ENCODE measurements at regions not wholly inside any gene's neighbourhood (a gene's known extent, or its start where the extent isn't known, plus 50 kb on each side); places are given as distances from the start of the nearest gene placed in this dataset.

GRCh38 chr18:1968801-1969498, 602.4 kb downstream of the METTL4 start:
- H3K27me3 ChIP-seq (ENCODE audit: control insufficient read depth in 2 of 2, insufficient read depth in 1 of 2, low read length in 1 of 2), result no peaks in the 10 kb centered on the region
- H3K36me3 ChIP-seq (ENCODE audit: control insufficient read depth in 2 of 2, insufficient read depth in 2 of 2, low read length in 1 of 2), result no peaks in the 10 kb centered on the region
- 92% methylated on average over 4 of the region's 4 CpGs for WGBS
- DNase-seq (ENCODE audit: low read depth in 6 of 9, low spot score in 9 of 9), result no peak
- H3K4me3 ChIP-seq (ENCODE audit: low read length in 2 of 2), result no peak overlapping the region
- no peaks in the 10 kb centered on the region for H3K9me3 ChIP-seq (ENCODE audit: control insufficient read depth in 2 of 2, insufficient read depth in 1 of 2, low read length in 1 of 2)
- no peak overlapping the region for H3K27ac ChIP-seq (ENCODE audit: low read depth in 1 of 2, low read length in 1 of 2)
- H3K4me1 ChIP-seq (ENCODE audit: control insufficient read depth in 2 of 2, insufficient read depth in 2 of 2, low read length in 2 of 2), result no peaks in the 10 kb centered on the region

GRCh38 chr18:1976484-1976883, 594.8 kb downstream of the METTL4 start:
- whole genome bisulfite sequencing, result 46% methylated on average over 6 of the region's 6 CpGs

GRCh38 chr18:1982056-1982455, 589.2 kb downstream of the METTL4 start:
- DNase-seq (ENCODE audit: low read depth in 6 of 9, low spot score in 9 of 9), result no peak

More at GRCh38 chr18:1976484-1976883, 594.8 kb downstream of the METTL4 start:
- H3K36me3 ChIP-seq (ENCODE audit: control insufficient read depth in 2 of 2, insufficient read depth in 2 of 2, low read length in 1 of 2), result no peaks in the 10 kb centered on the region
- H3K4me3 ChIP-seq (ENCODE audit: low read length in 2 of 2), result no peak overlapping the region
- no peaks in the 10 kb centered on the region for H3K9me3 ChIP-seq (ENCODE audit: control insufficient read depth in 2 of 2, insufficient read depth in 1 of 2, low read length in 1 of 2)
- no peaks in the 10 kb centered on the region for H3K27me3 ChIP-seq (ENCODE audit: control insufficient read depth in 2 of 2, insufficient read depth in 1 of 2, low read length in 1 of 2)
- no peak for DNase-seq (ENCODE audit: low read depth in 6 of 9, low spot score in 9 of 9)
- H3K27ac ChIP-seq (ENCODE audit: low read depth in 1 of 2, low read length in 1 of 2), result no peak overlapping the region
- no peaks in the 10 kb centered on the region for H3K4me1 ChIP-seq (ENCODE audit: control insufficient read depth in 2 of 2, insufficient read depth in 2 of 2, low read length in 2 of 2)

GRCh38 chr18:1983746-1984515, 587.4 kb downstream of the METTL4 start:
- H3K4me1 ChIP-seq (ENCODE audit: control insufficient read depth in 2 of 2, insufficient read depth in 2 of 2, low read length in 2 of 2), result no peaks in the 10 kb centered on the region
- no peak overlapping the region for H3K4me3 ChIP-seq (ENCODE audit: low read length in 2 of 2)
- no peak for DNase-seq (ENCODE audit: low read depth in 6 of 9, low spot score in 9 of 9)
- no peaks in the 10 kb centered on the region for H3K36me3 ChIP-seq (ENCODE audit: control insufficient read depth in 2 of 2, insufficient read depth in 2 of 2, low read length in 1 of 2)
- H3K27ac ChIP-seq (ENCODE audit: low read depth in 1 of 2, low read length in 1 of 2), result no peak overlapping the region
- no peaks in the 10 kb centered on the region for H3K9me3 ChIP-seq (ENCODE audit: control insufficient read depth in 2 of 2, insufficient read depth in 1 of 2, low read length in 1 of 2)
- no peaks in the 10 kb centered on the region for H3K27me3 ChIP-seq (ENCODE audit: control insufficient read depth in 2 of 2, insufficient read depth in 1 of 2, low read length in 1 of 2)
- 77% methylated on average over 3 of the region's 3 CpGs for WGBS

More at GRCh38 chr18:1982056-1982455, 589.2 kb downstream of the METTL4 start:
- Histone ChIP-seq H3K4me3 (ENCODE audit: low read length in 2 of 2) (no peak overlapping the region), H3K9me3 (ENCODE audit: control insufficient read depth in 2 of 2, insufficient read depth in 1 of 2, low read length in 1 of 2) (no peaks in the 10 kb centered on the region), H3K4me1 (ENCODE audit: control insufficient read depth in 2 of 2, insufficient read depth in 2 of 2, low read length in 2 of 2) (no peaks in the 10 kb centered on the region), H3K27me3 (ENCODE audit: control insufficient read depth in 2 of 2, insufficient read depth in 1 of 2, low read length in 1 of 2) (no peaks in the 10 kb centered on the region), H3K36me3 (ENCODE audit: control insufficient read depth in 2 of 2, insufficient read depth in 2 of 2, low read length in 1 of 2) (no peaks in the 10 kb centered on the region), H3K27ac (ENCODE audit: low read depth in 1 of 2, low read length in 1 of 2) (no peak overlapping the region)
- 88% methylated on average over 2 of the region's 2 CpGs for WGBS

GRCh38 chr18:1993866-1994265, 577.4 kb downstream of the METTL4 start:
- no peaks in the 10 kb centered on the region for H3K4me1 ChIP-seq (ENCODE audit: control insufficient read depth in 2 of 2, insufficient read depth in 2 of 2, low read length in 2 of 2)
- H3K4me3 ChIP-seq (ENCODE audit: low read length in 2 of 2), result no peak overlapping the region
- no peaks in the 10 kb centered on the region for H3K27me3 ChIP-seq (ENCODE audit: control insufficient read depth in 2 of 2, insufficient read depth in 1 of 2, low read length in 1 of 2)
- H3K36me3 ChIP-seq (ENCODE audit: control insufficient read depth in 2 of 2, insufficient read depth in 2 of 2, low read length in 1 of 2), result no peaks in the 10 kb centered on the region
- H3K9me3 ChIP-seq (ENCODE audit: control insufficient read depth in 2 of 2, insufficient read depth in 1 of 2, low read length in 1 of 2), result no peaks in the 10 kb centered on the region
- WGBS, result 99% methylated on average over 3 of the region's 3 CpGs
- DNase-seq (ENCODE audit: low read depth in 6 of 9, low spot score in 9 of 9), result no peak
- no peak overlapping the region for H3K27ac ChIP-seq (ENCODE audit: low read depth in 1 of 2, low read length in 1 of 2)

- H3K27me3 ChIP-seq (ENCODE audit: control insufficient read depth in 2 of 2, insufficient read depth in 1 of 2, low read length in 1 of 2), result no peaks in the 10 kb centered on the region
- H3K36me3 ChIP-seq (ENCODE audit: control insufficient read depth in 2 of 2, insufficient read depth in 2 of 2, low read length in 1 of 2), result no peaks in the 10 kb centered on the region
- WGBS, result 28% methylated on average over 2 of the region's 2 CpGs
- DNase-seq (ENCODE audit: low read depth in 6 of 9, low spot score in 9 of 9), result no peak
- no peak overlapping the region for H3K4me3 ChIP-seq (ENCODE audit: low read length in 2 of 2)
- no peak overlapping the region for H3K27ac ChIP-seq (ENCODE audit: low read depth in 1 of 2, low read length in 1 of 2)
- H3K9me3 ChIP-seq (ENCODE audit: control insufficient read depth in 2 of 2, insufficient read depth in 1 of 2, low read length in 1 of 2), result no peaks in the 10 kb centered on the region
- H3K4me1 ChIP-seq (ENCODE audit: control insufficient read depth in 2 of 2, insufficient read depth in 2 of 2, low read length in 2 of 2), result no peaks in the 10 kb centered on the region
Measured at GRCh38 chr18:1994471-1994870, 576.8 kb downstream of the METTL4 start.

- Histone ChIP-seq H3K27ac (ENCODE audit: low read depth in 1 of 2, low read length in 1 of 2) (no peak overlapping the region), H3K4me3 (ENCODE audit: low read length in 2 of 2) (no peak overlapping the region), H3K27me3 (ENCODE audit: control insufficient read depth in 2 of 2, insufficient read depth in 1 of 2, low read length in 1 of 2) (no peaks in the 10 kb centered on the region), H3K36me3 (ENCODE audit: control insufficient read depth in 2 of 2, insufficient read depth in 2 of 2, low read length in 1 of 2) (no peaks in the 10 kb centered on the region), H3K4me1 (ENCODE audit: control insufficient read depth in 2 of 2, insufficient read depth in 2 of 2, low read length in 2 of 2) (no peaks in the 10 kb centered on the region), H3K9me3 (ENCODE audit: control insufficient read depth in 2 of 2, insufficient read depth in 1 of 2, low read length in 1 of 2) (no peaks in the 10 kb centered on the region)
- DNase-seq (ENCODE audit: low read depth in 6 of 9, low spot score in 9 of 9), result no peak
- 19% methylated on average over 1 of the region's 1 CpG for WGBS
Measured at GRCh38 chr18:1995041-1995612, 576.2 kb downstream of the METTL4 start.

GRCh38 chr18:1998121-1998520, 573.2 kb downstream of the METTL4 start:
- DNase-seq (ENCODE audit: low read depth in 6 of 9, low spot score in 9 of 9), result no peak
- Histone ChIP-seq H3K4me3 (ENCODE audit: low read length in 2 of 2) (no peak overlapping the region), H3K27ac (ENCODE audit: low read depth in 1 of 2, low read length in 1 of 2) (no peak overlapping the region), H3K4me1 (ENCODE audit: control insufficient read depth in 2 of 2, insufficient read depth in 2 of 2, low read length in 2 of 2) (no peaks in the 10 kb centered on the region), H3K27me3 (ENCODE audit: control insufficient read depth in 2 of 2, insufficient read depth in 1 of 2, low read length in 1 of 2) (no peaks in the 10 kb centered on the region), H3K9me3 (ENCODE audit: control insufficient read depth in 2 of 2, insufficient read depth in 1 of 2, low read length in 1 of 2) (no peaks in the 10 kb centered on the region), H3K36me3 (ENCODE audit: control insufficient read depth in 2 of 2, insufficient read depth in 2 of 2, low read length in 1 of 2) (no peaks in the 10 kb centered on the region)
- 92% methylated on average over 2 of the region's 2 CpGs for WGBS

- 95% methylated on average over 3 of the region's 3 CpGs for WGBS
- Histone ChIP-seq H3K4me3 (ENCODE audit: low read length in 2 of 2) (no peak overlapping the region), H3K27ac (ENCODE audit: low read depth in 1 of 2, low read length in 1 of 2) (no peak overlapping the region), H3K4me1 (ENCODE audit: control insufficient read depth in 2 of 2, insufficient read depth in 2 of 2, low read length in 2 of 2) (no peaks in the 10 kb centered on the region), H3K9me3 (ENCODE audit: control insufficient read depth in 2 of 2, insufficient read depth in 1 of 2, low read length in 1 of 2) (no peaks in the 10 kb centered on the region), H3K36me3 (ENCODE audit: control insufficient read depth in 2 of 2, insufficient read depth in 2 of 2, low read length in 1 of 2) (no peaks in the 10 kb centered on the region), H3K27me3 (ENCODE audit: control insufficient read depth in 2 of 2, insufficient read depth in 1 of 2, low read length in 1 of 2) (no peaks in the 10 kb centered on the region)
- DNase-seq (ENCODE audit: low read depth in 6 of 9, low spot score in 9 of 9), result no peak
Measured at GRCh38 chr18:1999387-1999786, 571.9 kb downstream of the METTL4 start.
